Activated naive CD4-positive, alpha-beta T cell (primary cell): ENCODE measurements at regions not wholly inside any gene's neighbourhood (a gene's known extent, or its start where the extent isn't known, plus 50 kb on each side); places are given as distances from the start of the nearest gene placed in this dataset.

ENCODE experiments used
- DNase-seq, 4 experiments: peaks; one replicate each; lab custom pipeline; 2025; lab: John Stamatoyannopoulos, UW

DNA sequence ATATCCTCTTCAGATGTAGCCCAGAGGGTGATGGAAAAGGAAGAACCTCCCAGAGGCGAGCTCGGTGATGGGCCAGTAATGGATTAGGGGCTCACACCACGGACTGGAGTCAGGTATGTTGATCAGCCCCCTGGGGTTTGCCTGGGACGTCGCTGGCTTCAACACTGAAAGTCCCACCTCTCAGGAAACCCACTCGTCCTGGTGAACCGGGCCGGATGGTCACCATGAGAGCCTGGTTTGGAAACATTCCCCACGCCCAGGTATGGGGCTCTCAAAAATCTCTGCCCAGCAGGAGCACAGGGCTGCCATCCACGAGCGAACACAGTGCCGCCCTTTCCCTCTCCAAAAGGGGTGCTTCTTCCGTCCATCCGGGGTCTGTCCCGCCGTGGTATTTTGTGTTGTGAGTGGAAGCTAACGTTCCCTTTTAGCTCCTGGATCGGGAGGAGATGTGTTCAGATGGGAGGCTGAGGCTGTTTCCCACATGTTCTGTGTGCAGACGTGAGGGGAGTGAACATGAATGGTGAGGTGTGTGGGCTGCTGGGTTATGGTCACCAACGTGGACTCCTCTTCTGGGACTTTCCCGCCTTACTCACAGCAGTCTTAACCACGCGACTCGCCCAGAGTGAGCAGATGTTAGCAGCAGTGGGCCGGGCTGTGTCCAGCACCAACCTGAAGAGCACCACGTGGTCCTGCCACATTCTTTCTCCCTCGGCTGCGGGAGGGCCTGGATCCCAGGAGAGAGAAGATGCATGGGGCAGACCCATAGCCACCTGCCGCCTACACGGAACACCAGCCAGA is 139.2 kb downstream of the KIF26A start:
- no peak for DNase-seq

DNA sequence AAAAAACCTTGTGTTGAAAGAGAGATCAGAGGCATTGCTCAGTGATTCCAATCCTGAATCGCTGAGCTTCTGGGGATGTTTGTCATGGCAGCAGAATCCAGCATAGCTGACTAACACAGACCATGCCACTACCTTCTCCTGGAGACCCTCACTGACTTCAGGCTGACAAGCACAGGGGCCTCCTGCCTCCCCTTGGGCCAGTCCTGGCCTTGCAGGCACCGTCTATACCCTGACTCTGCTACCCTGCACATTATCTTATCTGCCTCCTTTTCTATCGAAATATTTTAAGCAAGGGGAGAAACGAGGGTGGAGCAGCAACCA is 139.8 kb downstream of the KIF26A start:
- DNase-seq, result no peak

- no peak for DNase-seq
Observed at GRCh38 chr14:104280085-104280901, 141.9 kb downstream of the KIF26A start.

DNA sequence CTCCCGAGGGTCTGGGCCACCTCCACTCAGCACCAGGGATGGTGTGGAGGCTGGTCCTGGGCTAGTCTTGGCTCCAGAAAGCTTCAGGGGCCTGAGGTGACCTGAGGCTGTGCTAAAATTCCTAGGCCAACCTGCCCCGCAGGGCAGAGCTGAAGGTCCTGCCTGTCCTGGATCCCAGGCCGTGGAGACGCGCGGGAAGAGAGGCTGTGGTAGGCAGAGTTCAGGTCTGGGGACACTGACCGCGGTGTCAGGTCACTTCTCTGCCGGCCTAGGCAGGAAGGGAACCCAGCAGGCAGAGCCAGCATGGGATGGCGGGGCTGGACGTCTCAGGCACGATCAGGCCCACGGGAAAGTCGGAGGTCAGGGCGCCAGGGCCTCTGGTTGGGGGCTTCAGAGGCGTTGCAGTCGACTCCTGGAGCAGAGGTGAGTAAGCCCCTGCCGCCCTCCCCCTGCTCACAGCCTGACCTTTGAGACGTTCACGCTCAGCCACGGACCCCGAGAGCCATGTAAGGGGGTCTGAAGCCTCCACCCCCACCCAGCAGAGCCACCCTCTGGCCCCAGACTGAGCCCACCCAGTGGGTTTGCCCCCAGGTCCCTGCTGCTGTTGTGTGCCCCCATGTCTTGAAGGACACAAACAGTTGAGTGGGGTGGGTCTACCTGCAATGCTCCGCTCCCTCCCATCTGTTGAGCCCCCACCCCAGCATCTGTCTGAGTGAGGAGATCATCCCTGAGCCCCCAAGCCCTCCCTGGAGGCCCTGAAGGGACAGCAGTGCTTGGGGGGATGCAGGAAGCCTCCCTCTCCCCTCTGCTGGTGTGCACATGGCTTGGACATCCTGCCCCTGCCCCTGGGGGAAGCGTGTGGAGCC is 142.7 kb downstream of the KIF26A start:
- no peak for DNase-seq

DNA sequence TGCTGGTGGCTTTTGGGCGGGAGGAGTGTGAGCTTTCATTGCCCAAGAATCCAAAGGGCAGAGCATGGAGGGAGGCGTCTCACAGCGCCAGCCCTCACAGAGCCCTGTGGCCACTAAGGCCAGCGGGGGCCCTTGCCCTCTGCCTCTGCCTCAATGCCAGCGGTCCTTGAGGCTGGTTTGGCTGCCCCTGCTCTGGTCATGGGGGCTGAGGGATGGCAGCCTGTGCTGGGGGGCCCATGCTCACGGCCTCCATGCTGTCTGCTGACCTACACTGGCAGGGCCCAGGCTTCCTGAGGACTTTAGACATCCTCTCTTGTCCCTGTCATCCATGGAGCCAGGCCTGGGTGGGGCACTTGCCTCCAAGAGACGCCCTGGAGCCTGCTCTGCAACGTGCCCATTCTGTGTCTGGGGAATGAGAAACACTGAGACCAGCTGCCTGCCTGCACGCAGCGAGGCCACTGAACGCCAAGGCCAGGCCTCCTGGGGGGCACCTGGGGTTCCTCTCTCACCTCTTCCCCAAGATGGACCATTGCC is 143.4 kb downstream of the KIF26A start:
- DNase-seq, result no peak

DNA sequence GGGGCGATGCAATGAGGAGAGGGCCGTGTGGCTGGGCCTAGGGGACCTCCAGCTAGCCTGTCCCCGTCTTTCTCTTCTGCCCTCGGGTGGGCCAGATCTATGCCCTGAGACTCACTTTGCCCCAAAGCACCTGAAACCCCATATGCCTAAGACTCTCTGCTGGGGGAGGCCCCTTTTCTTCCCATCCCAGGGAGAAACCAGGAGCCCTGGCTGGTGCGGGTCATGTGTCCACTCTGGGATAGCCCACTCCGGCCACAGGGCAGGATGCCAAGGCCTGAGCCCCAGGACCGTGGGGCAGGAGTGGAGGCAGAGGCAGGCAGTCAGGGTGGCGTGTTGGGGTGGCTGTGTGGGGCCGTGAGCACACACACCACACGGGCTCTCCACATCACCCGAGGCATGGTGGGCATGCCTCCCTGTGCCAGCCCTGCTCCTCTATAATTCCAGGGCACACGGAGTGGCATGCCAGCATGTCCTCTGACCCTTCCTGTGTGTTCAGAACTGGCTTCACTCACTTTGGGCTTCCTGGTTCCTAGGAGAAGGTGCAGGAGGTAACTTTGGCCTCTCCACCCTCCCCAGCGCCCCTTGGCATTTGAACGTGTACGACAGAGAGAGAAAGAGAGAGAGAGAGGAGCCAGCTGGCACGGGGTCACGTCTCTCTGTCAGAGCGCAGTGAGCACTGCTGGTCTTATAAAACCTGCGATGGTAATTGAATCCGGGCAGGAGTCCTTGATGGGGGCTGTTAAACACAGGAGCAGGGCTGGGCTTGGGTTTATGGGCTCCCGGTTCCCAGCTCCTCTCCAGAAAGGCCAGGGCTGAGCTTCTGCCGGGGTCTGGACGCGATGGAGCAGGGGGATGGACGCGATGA is 144.2 kb downstream of the KIF26A start:
- no peak for DNase-seq

DNA sequence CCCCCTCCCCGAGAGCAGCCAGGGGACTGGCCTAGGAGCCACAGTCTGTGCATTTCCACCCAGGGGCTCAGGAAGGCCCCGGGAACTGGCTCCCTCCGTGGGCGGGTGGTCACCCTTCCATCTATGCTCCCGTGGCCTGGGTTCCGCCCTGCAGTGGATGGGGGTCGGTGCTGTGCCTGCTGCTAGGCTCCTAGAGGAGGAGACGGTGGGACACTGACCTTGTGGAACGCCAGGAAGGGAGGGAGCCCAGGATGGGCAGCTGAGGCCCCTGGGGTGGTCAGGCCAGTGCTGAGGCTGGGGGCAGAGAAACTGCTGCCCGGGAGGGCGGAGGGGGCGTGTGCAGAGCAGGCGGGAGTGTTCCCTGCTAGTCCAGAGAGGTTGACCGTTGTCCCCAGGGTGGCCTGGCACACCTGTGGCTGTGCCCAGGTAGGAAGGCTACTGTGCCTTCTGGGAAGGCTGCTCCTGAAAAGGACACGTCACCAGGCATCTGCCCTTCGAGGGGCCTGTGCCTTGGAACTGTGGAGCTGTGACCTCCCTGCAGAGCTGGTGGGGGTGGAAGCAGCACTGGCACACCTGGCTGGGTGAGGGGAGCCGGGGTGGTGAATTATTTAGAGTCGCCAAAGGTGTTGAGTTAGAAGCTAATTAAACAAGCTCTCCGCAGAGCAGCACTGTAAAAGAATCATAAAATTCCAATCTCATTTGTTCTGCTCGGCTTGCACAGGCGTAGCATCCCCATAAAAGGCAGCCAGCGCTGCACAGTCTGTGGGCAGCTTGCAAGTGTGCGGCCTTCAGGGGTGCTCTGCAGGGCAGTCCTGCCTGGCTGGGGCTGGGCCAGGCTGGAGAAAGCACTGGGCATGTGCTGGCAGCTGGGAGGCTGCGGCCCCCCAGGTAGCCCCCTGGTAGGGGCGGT is 145.1 kb downstream of the KIF26A start:
- DNase-seq, result no peak

- no peak for DNase-seq
Observed at GRCh38 chr14:104284107-104284592, 145.8 kb downstream of the KIF26A start.

GRCh38 chr14:104284636-104285507 is 146.5 kb downstream of the KIF26A start:
- DNase-seq, result no peak

DNA sequence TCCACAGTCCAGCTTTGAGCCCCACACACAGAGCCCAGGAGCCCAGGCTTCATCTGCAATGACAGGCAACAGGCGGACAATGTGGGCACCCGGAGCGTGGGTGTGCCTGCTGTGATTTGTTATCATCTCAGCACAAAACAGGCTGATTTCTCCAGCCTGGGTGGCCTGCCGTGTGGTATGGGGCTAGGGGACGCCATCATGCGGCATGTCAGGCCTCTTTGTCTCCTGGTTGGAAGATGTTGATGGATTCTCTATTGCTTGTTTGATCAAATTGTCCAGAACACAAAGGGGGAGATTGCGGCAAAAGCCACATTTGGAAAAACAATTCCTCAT is 147.1 kb downstream of the KIF26A start:
- DNase-seq, result no peak

DNA sequence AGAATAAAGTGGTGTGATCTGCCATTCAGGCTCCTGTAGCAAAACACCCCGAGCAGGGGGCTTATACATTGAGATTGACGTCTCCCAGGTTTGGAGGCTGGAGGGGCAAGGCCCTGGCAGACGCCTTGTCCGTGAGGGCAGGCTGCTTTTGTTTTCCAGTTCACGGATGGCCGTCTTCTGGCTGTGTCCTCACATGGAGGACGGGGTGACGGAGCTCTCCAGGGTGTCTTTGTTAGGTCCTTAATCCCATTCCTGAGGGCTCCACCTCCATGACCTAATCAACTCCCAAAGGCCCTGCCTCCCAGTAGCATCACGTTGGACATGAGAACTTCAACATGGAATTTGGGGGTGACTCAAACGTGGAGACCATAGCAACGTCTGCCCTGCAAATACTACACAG is 147.7 kb downstream of the KIF26A start:
- no peak for DNase-seq

GRCh38 chr14:104286496-104286895 is 148.1 kb downstream of the KIF26A start:
- no peak for DNase-seq

DNA sequence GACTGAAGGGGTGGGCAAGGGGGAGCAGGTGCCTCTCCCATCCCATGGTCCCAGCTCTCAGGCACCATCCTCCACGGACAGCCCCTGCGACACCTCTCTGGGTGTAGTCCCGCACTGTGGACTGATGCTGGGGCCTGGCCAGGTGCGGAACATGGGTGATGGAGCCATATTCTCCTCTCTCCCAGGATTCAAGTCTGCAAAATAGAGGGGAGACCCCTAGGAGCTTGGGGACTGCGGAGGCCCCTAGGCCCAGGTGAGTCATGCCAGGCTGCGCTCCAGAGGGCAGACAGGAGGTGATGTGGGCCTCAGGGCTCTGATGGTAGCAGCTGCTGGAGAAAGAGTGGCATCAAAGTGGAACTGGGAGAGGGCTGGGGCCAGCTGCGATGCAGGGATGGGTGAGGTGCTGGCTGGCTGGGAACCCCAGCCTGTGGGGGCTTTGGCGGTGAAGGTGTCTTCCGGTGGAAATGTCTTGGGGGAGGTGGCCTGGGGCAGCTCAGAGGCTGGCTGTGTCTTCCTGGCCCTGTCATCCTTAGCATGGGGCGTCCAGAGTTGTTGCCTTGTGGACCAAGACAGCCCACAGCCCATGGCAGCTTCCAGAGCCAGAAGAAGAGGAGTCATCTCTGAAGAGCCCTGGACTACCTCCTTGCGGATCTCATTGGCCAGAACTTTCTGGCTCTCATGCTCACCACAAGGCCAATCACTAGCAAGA is 149.1 kb downstream of the KIF26A start:
- DNase-seq, result no peak

DNA sequence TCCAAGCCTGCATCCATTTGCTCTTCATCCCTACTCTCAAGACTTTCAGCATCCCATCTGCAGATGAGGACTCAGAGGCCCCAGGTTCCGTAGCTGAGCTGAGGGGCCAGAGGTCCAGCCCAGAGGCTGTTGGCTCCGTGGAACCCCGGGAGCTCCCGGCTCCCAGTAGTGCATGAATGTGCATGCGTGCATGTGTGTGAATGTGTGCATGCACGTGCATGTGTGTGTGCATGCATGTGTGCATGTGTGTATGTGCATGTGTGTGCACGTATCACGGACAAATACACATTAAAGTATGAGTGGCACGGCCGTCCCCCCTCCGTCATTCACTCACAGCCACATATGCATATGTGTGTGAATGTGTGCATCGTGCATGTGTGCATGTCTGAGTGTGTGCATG is 149.9 kb downstream of the KIF26A start:
- no peak for DNase-seq

DNA sequence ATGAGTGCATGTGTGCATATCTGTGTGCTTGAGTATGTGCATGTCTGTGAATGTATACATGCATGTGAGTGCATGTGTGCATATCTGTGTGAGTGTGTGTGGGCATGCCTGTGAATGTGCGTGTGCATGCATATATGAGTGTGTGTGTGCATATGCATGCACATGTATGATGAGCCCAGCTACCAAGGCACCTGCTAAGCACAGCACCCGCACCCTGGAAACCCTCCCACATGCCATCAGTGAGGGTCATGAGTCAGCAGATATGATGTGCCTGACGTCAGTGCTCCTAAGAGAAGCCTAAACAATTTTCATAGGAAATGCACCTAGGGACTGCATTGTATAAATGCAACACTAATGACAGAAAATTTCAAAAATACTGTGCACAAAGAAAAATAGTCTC is 151.1 kb downstream of the KIF26A start:
- DNase-seq, result no peak

DNA sequence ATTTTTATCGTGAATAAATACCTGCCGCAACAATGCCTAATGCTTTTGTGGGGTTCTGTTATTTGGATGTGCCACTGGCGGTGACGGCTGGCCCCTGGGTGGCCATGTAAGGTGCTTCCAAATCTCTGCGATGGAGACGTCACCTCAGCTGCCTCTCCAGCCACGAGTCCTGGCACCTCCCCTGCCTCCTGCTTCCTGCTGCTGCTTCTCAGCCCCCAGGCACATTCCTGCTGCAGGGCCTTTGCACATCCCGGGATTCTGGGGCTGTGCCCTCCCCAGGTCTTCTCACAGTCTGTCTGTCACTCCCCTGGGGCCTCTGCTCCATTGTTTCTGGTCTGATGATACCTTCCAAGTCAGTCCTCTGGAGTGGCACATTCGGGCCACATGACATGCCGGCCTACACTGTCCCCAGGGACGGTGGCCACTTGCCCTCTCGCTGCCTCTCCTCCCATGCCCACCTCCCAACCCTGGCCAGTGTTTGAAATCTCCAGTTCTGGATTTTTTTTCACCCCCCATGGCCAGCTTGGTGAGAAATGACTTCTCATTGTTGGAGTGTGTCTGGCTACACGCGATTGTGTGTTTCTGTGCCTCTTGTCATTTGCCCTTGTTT is 151.8 kb downstream of the KIF26A start:
- no peak for DNase-seq

GRCh38 chr14:104290756-104291122 is 152.4 kb downstream of the KIF26A start:
- DNase-seq, result no peak
